OCI-LY3 (cell line): ENCODE measurements at regions not wholly inside any gene's neighbourhood (a gene's known extent, or its start where the extent isn't known, plus 50 kb on each side); places are given as distances from the start of the nearest gene placed in this dataset.

ENCODE experiments used
- H2AFZ ChIP-seq: fragments of 200-600, 300-600 bp; shearing (Covaris generic); 2 replicates; pipeline ENCODE4 v1.6.0; 2014; ENCODE audit warnings: antibody characterized with exemption, low read depth, low read length
- H3K27ac ChIP-seq: fragments of 200-600, 300-600 bp; sonication (generic); 2 replicates; pipeline ENCODE4 v1.5.1; 2014; ENCODE audit warnings: mild to moderate bottlenecking, low read length, moderate library complexity, mixed read lengths
- H3K27me3 ChIP-seq: fragments of 200-600, 300-600 bp; sonication (generic); 2 replicates; pipeline ENCODE4 v1.6.1; 2014; ENCODE audit warnings: low read depth, low read length, mixed read lengths
- H3K36me3 ChIP-seq: fragments of 200-600, 300-600 bp; sonication (generic); replicated peaks from 2 replicates; pipeline ENCODE3; 2014; ENCODE audit warnings: low read depth, low read length, mixed read lengths
- H3K4me1 ChIP-seq: fragments of 300-600, 200-600 bp; sonication (generic); 2 replicates; pipeline ENCODE4 v1.6.1; 2014; ENCODE audit warnings: low read length, mixed read lengths
- H3K4me2 ChIP-seq: fragments of 200-600, 300-600 bp; sonication (generic); 2 replicates; pipeline ENCODE4 v1.6.1; 2014; ENCODE audit warnings: low read length, mixed read lengths
- H3K4me3 ChIP-seq: fragments of 300-600, 200-600 bp; sonication (generic); 2 replicates; pipeline ENCODE4 v1.5.1; 2014; ENCODE audit warnings: antibody characterized with exemption, mild to moderate bottlenecking, low read length, moderate library complexity
- H3K79me2 ChIP-seq: fragments of 300-600, 200-600 bp; shearing (Covaris generic); 2 replicates; pipeline ENCODE4 v1.6.1; 2014; ENCODE audit warnings: mild to moderate bottlenecking, low read length, mixed read lengths
- H3K9ac ChIP-seq: fragments of 300-600, 200-600 bp; shearing (Covaris generic); 2 replicates; pipeline ENCODE4 v1.6.0; 2014; ENCODE audit warnings: mild to moderate bottlenecking, low read length, moderate library complexity
- H3K9me3 ChIP-seq: fragments of 200-600, 300-600 bp; shearing (Covaris generic); 2 replicates; pipeline ENCODE4 v1.6.1; 2014; ENCODE audit warnings: low read length, mixed read lengths; ENCODE audit not compliant: insufficient read depth
- H4K20me1 ChIP-seq: fragments of 200-600, 300-600 bp; sonication (generic); 2 replicates; pipeline ENCODE4 v1.6.1; 2016; ENCODE audit warnings: low read length, mixed read lengths; ENCODE audit not compliant: insufficient read depth
- EZH2phosphoT487 ChIP-seq: fragments of 200-600 bp; shearing (Covaris generic); IDR thresholded peaks from 2 replicates; pipeline ENCODE4 v1.6.1; 2018; ENCODE audit warnings: antibody characterized with exemption, mixed run types, low read depth
- TF ChIP-seq, protein P1 (sequence below): fragments of 200-600, 300-600 bp; sonication (generic); IDR thresholded peaks from 2 replicates; pipeline ENCODE4 v1.5.1; 2014; ENCODE audit warnings: antibody characterized with exemption, low read length, low read depth

DNA sequence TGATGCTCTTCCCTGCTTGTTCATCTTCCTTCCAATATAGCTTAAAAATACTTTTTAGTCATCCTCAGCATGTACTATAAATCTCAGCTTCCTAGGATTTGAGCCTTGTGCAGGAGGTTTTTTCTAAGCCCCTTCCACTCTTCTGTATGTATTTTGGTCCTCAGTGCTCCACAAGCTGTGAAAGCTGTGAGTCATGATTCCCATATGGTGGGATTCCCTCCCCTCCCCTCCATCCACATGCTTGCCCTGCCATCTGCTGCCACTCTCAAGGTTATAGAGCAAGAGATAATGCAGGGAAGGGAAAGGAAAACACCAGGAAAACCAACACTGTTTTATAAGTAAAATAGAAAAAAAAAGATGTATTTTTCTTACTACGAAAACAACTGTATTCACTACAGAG is 58.5 kb upstream of the AP1S2 start:
- H3K79me2 ChIP-seq: no peaks in the 10 kb centered on the region
- no peaks in the 10 kb centered on the region for H3K36me3 ChIP-seq
- TF ChIP-seq EZH2phosphoT487: no peak
- TF ChIP-seq, protein P1, sequence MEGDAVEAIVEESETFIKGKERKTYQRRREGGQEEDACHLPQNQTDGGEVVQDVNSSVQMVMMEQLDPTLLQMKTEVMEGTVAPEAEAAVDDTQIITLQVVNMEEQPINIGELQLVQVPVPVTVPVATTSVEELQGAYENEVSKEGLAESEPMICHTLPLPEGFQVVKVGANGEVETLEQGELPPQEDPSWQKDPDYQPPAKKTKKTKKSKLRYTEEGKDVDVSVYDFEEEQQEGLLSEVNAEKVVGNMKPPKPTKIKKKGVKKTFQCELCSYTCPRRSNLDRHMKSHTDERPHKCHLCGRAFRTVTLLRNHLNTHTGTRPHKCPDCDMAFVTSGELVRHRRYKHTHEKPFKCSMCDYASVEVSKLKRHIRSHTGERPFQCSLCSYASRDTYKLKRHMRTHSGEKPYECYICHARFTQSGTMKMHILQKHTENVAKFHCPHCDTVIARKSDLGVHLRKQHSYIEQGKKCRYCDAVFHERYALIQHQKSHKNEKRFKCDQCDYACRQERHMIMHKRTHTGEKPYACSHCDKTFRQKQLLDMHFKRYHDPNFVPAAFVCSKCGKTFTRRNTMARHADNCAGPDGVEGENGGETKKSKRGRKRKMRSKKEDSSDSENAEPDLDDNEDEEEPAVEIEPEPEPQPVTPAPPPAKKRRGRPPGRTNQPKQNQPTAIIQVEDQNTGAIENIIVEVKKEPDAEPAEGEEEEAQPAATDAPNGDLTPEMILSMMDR: no peak
- no peaks in the 10 kb centered on the region for H4K20me1 ChIP-seq
- H2AFZ ChIP-seq: no peak overlapping the region
- no peak overlapping the region for H3K27ac ChIP-seq
- peaks cover 13% of the 10 kb centered on the region for H3K4me1 ChIP-seq
- no peaks in the 10 kb centered on the region; the same call in 1 of the 2 replicates for H3K27me3 ChIP-seq
- H3K4me3 ChIP-seq: no peak overlapping the region
- no peak overlapping the region for H3K4me2 ChIP-seq
- no peak overlapping the region for H3K9ac ChIP-seq
- no peaks in the 10 kb centered on the region for H3K9me3 ChIP-seq

DNA sequence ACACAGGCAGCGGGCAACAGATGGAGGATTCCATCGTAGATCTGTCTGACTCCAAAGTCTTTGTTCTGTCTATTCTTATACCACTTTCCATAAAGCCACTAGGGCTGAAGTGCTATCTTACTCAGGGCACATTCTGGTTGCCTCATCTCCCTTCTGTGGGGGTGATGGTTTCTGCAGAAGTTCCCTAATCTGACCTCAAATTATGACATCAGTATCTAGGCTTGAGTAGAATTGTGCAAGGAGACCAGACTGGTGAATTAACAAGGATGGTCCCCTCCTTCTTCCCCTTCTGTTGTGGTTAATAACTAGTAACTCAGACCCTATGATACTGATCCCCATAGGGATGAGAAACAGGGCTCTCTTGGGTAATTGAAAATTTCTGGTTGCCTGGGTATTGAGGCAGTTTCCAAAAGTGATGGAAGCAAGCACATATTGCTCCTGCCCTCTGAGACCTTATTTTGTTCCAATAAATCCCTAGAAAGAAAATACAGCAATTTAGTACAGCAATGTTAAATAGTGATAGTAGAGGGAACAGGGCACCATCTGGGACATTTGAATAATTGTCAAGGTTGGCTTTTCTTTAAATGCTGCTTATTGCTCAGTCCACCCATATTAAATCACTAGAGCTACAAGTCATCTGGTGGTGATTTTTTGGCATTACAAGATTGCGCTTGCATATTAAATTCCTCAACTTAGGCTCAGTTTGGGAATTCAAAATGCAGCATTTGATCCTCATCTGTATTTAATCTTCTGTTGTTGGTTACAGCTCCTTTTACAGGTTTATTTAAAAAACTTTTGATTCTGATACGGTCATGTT is 57.3 kb upstream of the AP1S2 start:
- Histone ChIP-seq H4K20me1 (no peaks in the 10 kb centered on the region), H3K27ac (no peak overlapping the region), H3K27me3 (no peaks in the 10 kb centered on the region; the same call in 1 of the 2 replicates), H3K79me2 (no peaks in the 10 kb centered on the region), H2AFZ (no peak overlapping the region), H3K4me3 (no peak overlapping the region), H3K9ac (no peak overlapping the region), H3K36me3 (no peaks in the 10 kb centered on the region), H3K9me3 (no peaks in the 10 kb centered on the region), H3K4me1 (peaks cover 13% of the 10 kb centered on the region), H3K4me2 (peak overlapping the region; percentile 1; the same call in 1 of the 2 replicates)
- no peak for TF ChIP-seq EZH2phosphoT487
- TF ChIP-seq, protein P1: no peak

DNA sequence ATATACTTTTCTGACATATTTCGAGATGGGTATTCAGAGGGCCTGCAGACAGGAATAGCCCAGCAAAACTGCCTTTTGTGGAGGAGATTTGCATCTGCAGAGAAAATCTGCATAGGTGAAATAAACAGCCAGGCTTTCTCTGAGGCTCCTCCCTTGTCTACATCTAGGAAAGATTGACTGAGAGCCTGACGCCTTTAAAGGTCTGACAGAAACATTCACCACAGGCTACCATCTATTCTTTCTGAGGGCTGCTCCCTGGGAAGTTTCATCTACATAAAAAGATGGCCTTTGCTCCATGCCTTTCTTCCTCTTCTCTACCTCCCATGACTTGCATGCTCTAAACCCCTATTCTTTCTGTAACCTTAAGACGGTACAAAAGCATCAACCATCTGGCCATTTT is 55.0 kb upstream of the AP1S2 start:
- no peak overlapping the region for H3K4me2 ChIP-seq
- H3K4me3 ChIP-seq: no peak overlapping the region
- H3K27me3 ChIP-seq: no peaks in the 10 kb centered on the region; the same call in 1 of the 2 replicates
- H3K79me2 ChIP-seq: no peaks in the 10 kb centered on the region
- peaks cover 8% of the 10 kb centered on the region for H3K4me1 ChIP-seq
- no peak overlapping the region for H2AFZ ChIP-seq
- no peak for TF ChIP-seq EZH2phosphoT487
- TF ChIP-seq, protein P1: no peak
- H3K36me3 ChIP-seq: no peaks in the 10 kb centered on the region
- no peaks in the 10 kb centered on the region for H3K9me3 ChIP-seq
- no peak overlapping the region for H3K27ac ChIP-seq
- no peak overlapping the region for H3K9ac ChIP-seq
- no peaks in the 10 kb centered on the region for H4K20me1 ChIP-seq

DNA sequence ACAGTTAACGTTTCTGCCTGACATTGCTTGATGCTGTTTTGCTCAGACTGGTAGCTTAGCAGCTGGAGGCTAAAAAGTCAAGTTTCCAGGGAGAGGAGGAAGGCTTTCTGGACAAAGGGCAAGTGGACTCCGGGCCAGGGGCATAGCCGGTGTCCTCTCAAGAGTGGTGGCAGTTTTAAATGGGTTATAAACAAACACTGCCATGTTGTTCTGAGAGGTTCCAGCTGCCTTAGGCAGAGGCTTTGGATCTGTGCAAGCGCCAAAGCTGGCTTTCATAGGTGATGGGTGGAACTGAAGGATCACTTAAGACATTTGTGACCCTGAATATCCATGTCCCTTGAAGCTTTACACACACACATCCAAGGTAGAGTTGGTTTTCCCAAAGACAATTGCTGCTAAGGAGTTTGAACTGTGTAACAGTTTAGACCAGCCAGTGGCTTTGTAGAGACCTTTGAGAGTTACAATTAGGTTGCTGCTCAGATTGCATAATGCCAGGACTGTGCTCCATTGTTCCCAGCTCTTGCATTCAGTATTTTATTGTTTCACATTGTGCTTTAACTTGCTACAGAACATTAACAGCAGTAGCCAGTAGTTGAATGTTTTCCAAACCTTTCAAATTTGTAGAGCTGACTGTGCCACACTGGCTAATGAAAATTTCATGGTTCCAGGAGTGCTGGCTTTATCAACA is 54.1 kb upstream of the AP1S2 start:
- no peaks in the 10 kb centered on the region for H3K9me3 ChIP-seq
- peaks cover 12% of the 10 kb centered on the region for H3K4me1 ChIP-seq
- H3K9ac ChIP-seq: no peak overlapping the region
- TF ChIP-seq, protein P1: no peak
- TF ChIP-seq EZH2phosphoT487: no peak
- H3K4me2 ChIP-seq: no peak overlapping the region
- H4K20me1 ChIP-seq: no peaks in the 10 kb centered on the region
- no peak overlapping the region for H2AFZ ChIP-seq
- no peaks in the 10 kb centered on the region for H3K36me3 ChIP-seq
- H3K27me3 ChIP-seq: no peaks in the 10 kb centered on the region; the same call in 1 of the 2 replicates
- H3K79me2 ChIP-seq: no peaks in the 10 kb centered on the region
- no peak overlapping the region for H3K4me3 ChIP-seq
- no peak overlapping the region for H3K27ac ChIP-seq
